ENCODE measurements at regions not wholly inside any gene's neighbourhood (a gene's known extent, or its start where the extent isn't known, plus 50 kb on each side); places are given as distances from the start of the nearest gene placed in this dataset.

- in situ Hi-C loops (cut with MboI; ENCODE audit: low sequenced_read_pairs in 4 of 4) = no loop called here
- no peak overlapping the region for H3K27ac ChIP-seq
- TF ChIP-seq POLR2A (IDR thresholded peaks at IDR 0.05) (no peak), CTCF (IDR thresholded peaks at IDR 0.05 in 4 of 5, conservative IDR thresholded peaks at IDR 0.05 in 1 of 5) (no peak)
- no peaks in the 10 kb centered on the region for H3K27me3 ChIP-seq
- DNase-seq (no peak), ATAC-seq (no peak)
- no peaks in the 10 kb centered on the region for H3K4me1 ChIP-seq
- no peak overlapping the region for H3K4me3 ChIP-seq
- no peaks in the 10 kb centered on the region for H3K9me3 ChIP-seq
- intact Hi-C loops (cut with DNase I; ENCODE audit: low total_unique reads) = no loop called here
- no peaks in the 10 kb centered on the region for H3K36me3 ChIP-seq
Observed at GRCh38 chr13:62875118-62875640, 1459.5 kb upstream of the PCDH20 start.

- Histone ChIP-seq H3K27me3 (no peaks in the 10 kb centered on the region), H3K9me3 (no peaks in the 10 kb centered on the region), H3K4me3 (no peak overlapping the region), H3K36me3 (no peaks in the 10 kb centered on the region), H3K4me1 (no peaks in the 10 kb centered on the region), H3K27ac (no peak overlapping the region)
- ATAC-seq = no peak
- no peak for DNase-seq
- in situ Hi-C loops (cut with MboI; ENCODE audit: low sequenced_read_pairs in 4 of 4) (no loop called here), intact Hi-C loops (cut with DNase I; ENCODE audit: low total_unique reads) (no loop called here)
- TF ChIP-seq CTCF (IDR thresholded peaks at IDR 0.05 in 4 of 5, conservative IDR thresholded peaks at IDR 0.05 in 1 of 5) = no peak
Observed at GRCh38 chr13:62850331-62850730, 1434.7 kb upstream of the PCDH20 start.

- DNase-seq = no peak
- in situ Hi-C loops (cut with MboI; ENCODE audit: low sequenced_read_pairs in 4 of 4) = no loop called here
- intact Hi-C loops (cut with DNase I; ENCODE audit: low total_unique reads) = no loop called here
Observed at GRCh38 chr13:62847520-62847919, 1431.9 kb upstream of the PCDH20 start.

GRCh38 chr13:62846302-62846701 is 1430.7 kb upstream of the PCDH20 start:
- H3K36me3 ChIP-seq = no peaks in the 10 kb centered on the region
- no peaks in the 10 kb centered on the region for H3K4me1 ChIP-seq
- no peaks in the 10 kb centered on the region for H3K27me3 ChIP-seq
- in situ Hi-C loops (cut with MboI; ENCODE audit: low sequenced_read_pairs in 4 of 4) (no loop called here), intact Hi-C loops (cut with DNase I; ENCODE audit: low total_unique reads) (no loop called here)
- H3K27ac ChIP-seq = no peak overlapping the region
- ATAC-seq = no peak
- no peak overlapping the region for H3K4me3 ChIP-seq
- no peaks in the 10 kb centered on the region for H3K9me3 ChIP-seq
- no peak for TF ChIP-seq POLR2A (IDR thresholded peaks at IDR 0.05)
- no peak for TF ChIP-seq CTCF (IDR thresholded peaks at IDR 0.05 in 4 of 5, conservative IDR thresholded peaks at IDR 0.05 in 1 of 5)
- no peak for DNase-seq

More at GRCh38 chr13:62847520-62847919, 1431.9 kb upstream of the PCDH20 start:
- Histone ChIP-seq H3K36me3 (no peaks in the 10 kb centered on the region), H3K4me1 (no peaks in the 10 kb centered on the region), H3K27ac (no peak overlapping the region), H3K27me3 (no peaks in the 10 kb centered on the region), H3K4me3 (no peak overlapping the region), H3K9me3 (no peaks in the 10 kb centered on the region)
- TF ChIP-seq POLR2A (IDR thresholded peaks at IDR 0.05) (no peak), CTCF (IDR thresholded peaks at IDR 0.05 in 4 of 5, conservative IDR thresholded peaks at IDR 0.05 in 1 of 5) (no peak)
- no peak for ATAC-seq

GRCh38 chr13:62839338-62839737 is 1423.7 kb upstream of the PCDH20 start:
- Histone ChIP-seq H3K4me1 (no peaks in the 10 kb centered on the region), H3K4me3 (no peak overlapping the region), H3K36me3 (no peaks in the 10 kb centered on the region), H3K9me3 (no peaks in the 10 kb centered on the region), H3K27ac (no peak overlapping the region), H3K27me3 (no peaks in the 10 kb centered on the region)
- ATAC-seq (no peak), DNase-seq (no peak)
- intact Hi-C loops (cut with DNase I; ENCODE audit: low total_unique reads) = no loop called here
- in situ Hi-C loops (cut with MboI; ENCODE audit: low sequenced_read_pairs in 4 of 4) = no loop called here
- no peak for TF ChIP-seq POLR2A (IDR thresholded peaks at IDR 0.05)

Data from gastrocnemius medialis (tissue), 4 donors.